Adipocyte (in vitro differentiated cells): ENCODE measurements at regions not wholly inside any gene's neighbourhood (a gene's known extent, or its start where the extent isn't known, plus 50 kb on each side); places are given as distances from the start of the nearest gene placed in this dataset.
"Not testable (repeated sequence)": the region's sequence is repeated elsewhere in the genome, so short reads cannot be mapped to it uniquely, and the experiment has no call there.

Source experiments
- DNase-seq: peaks from one replicate; pipeline ENCODE4 v3.0.0-alpha.2; 2015; ENCODE audit warnings: low read depth
- H3K27me3 ChIP-seq: replicated peaks from 2 replicates; pipeline ENCODE4 v1.7.0; 2013; ENCODE audit warnings: mild to moderate bottlenecking, low read length, moderate library complexity; ENCODE audit not compliant: control insufficient read depth, insufficient read depth
- H3K36me3 ChIP-seq: 2 replicates; pipeline ENCODE4 v1.7.0; 2013; ENCODE audit warnings: low read length, mild to moderate bottlenecking, moderate library complexity; ENCODE audit not compliant: control insufficient read depth, insufficient read depth, severe bottlenecking
- H3K4me1 ChIP-seq: 2 replicates; pipeline ENCODE4 v1.7.0; 2013; ENCODE audit warnings: mild to moderate bottlenecking, low read length, moderate library complexity; ENCODE audit not compliant: control insufficient read depth, insufficient read depth
- H3K4me3 ChIP-seq: 2 replicates; pipeline ENCODE4 v1.7.0; 2013; ENCODE audit warnings: mild to moderate bottlenecking, low read length, moderate library complexity
- H3K9ac ChIP-seq: 2 replicates; pipeline ENCODE4 v1.7.0; 2013; ENCODE audit warnings: mild to moderate bottlenecking, low read length, moderate library complexity
- H3K9me3 ChIP-seq: 2 replicates; pipeline ENCODE4 v1.7.0; 2013; ENCODE audit warnings: mild to moderate bottlenecking, low read length, moderate library complexity; ENCODE audit not compliant: control insufficient read depth

DNA sequence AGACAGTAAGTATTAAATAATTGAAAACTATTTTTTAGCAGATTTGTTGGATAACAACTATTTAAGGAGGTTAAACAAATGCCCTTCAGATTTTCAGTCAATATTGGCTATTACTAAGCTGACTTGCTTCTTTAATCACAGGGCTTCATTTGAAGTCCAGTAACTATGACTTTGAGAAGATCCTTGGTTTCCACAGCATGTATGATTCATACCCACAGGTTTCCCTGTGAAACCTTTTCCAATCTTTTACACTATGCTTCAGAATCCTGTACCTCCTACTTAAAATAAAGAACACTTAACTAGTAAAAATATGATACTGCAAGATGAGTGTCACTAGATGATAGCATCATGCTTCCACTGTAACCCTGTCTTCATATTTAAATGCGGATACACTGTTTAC lies 211.9 kb downstream of the SPATA31A1 start:
- H3K27me3 ChIP-seq, H3K9ac ChIP-seq, H3K4me1 ChIP-seq, H3K4me3 ChIP-seq, H3K9me3 ChIP-seq, H3K36me3 ChIP-seq, DNase-seq: not testable (repeated sequence)

DNA sequence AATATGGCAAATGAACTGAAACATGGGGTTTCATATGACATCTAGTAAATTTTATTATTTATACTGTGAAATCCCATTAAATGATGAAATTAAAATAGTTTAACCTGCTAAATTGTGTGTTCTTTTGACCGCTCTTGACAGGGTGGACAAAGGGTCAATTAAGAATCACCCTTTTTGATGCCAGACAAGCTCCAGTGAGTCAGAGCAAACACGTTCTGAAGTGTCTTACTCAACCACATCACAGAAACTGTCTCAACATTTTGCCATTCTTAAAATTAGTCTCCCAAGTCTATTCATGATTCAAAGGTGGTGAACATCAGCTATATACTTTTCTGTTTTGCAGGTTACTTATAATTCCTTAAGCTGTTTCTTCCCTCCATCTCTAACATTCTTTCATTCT lies 213.4 kb downstream of the SPATA31A1 start:
- not testable (repeated sequence) for H3K9me3 ChIP-seq, H3K9ac ChIP-seq, H3K27me3 ChIP-seq, H3K4me1 ChIP-seq, H3K4me3 ChIP-seq, DNase-seq, H3K36me3 ChIP-seq

DNA sequence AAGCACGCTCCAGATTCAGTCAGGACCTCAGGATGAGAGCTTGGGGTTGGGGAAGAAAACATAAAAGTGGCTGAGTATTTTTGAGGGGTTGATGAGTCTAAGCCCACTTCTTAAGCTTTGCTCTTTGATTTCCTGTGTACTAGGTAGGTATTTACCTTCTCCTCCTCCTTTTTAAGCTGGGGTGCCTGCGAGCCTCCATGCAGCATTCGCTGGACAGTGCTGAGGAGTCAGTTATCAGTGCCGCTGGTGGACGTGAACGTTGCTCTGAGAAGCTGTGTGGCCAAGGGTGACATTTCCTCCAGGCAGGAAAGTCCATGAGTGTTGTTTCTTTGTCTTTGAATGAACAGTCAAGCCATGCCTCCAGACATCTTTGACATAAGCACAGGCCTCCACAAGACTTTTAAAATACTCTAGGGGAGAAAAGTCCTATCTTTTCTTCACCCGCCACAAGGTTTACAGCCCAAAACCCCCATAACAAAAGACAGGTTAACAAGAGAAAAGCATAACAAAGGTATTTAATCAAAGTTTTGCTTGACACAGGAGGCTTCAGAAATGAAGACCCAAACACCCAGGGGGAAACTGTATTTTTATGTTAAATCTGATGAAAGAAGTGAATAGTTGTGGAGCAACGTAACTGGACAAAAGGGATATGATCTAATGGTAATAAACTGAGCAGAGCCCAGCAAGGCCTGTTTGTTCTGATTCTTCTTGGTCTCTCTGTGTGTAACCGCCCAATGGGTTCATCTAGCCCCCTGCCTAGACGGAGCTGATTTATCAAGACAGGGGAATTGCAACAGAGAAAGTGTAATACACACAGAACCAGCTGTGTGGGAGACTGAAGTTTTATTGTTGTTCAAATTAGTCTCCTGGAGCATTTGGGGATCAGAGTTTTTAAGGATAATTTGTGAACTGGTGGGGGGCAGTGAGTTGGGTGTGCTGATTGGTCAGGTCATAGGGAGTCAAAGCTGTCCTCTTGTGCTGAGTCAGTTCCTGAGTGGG lies 217.9 kb downstream of the SPATA31A1 start:
- DNase-seq, H3K9me3 ChIP-seq, H3K4me1 ChIP-seq, H3K4me3 ChIP-seq, H3K36me3 ChIP-seq, H3K9ac ChIP-seq, H3K27me3 ChIP-seq: not testable (repeated sequence)

DNA sequence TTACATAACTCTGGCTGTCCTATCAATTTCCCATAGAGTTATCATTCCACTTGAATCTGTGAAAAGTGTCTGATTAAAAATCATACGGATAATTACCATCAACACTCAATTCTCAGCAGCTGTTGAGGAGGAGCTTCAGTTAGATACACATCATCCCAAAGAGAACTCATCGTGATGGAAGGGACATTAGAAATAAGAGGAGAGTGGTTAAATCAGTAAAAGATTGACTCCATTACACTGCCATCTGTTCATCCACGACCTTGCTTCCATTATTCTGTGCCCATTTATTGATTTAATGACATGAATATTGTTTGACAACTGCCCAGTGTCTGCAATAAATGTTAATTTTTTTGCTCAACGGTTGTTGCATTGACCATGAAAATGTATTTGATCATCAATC lies 223.5 kb downstream of the SPATA31A1 start:
- H3K27me3 ChIP-seq, H3K9me3 ChIP-seq, H3K4me1 ChIP-seq, H3K4me3 ChIP-seq, H3K36me3 ChIP-seq, DNase-seq, H3K9ac ChIP-seq: not testable (repeated sequence)

DNA sequence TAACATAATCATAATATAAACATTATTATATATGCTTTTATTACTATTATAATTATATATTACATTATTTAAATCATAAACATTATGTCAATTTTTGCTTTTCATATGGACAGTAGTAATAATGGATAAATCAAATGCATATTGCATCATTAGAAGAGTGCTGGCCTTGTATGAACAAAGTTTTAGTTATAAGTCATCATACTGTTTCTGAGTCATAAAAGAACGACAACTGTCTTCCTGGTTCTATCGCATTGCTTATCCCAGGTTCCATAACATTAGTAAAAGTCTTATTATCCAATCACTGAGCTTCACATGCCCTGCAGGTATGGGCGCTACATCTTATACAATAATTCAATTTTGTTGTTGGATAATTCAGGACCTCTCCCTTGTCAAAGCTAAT lies 225.8 kb downstream of the SPATA31A1 start:
- DNase-seq, H3K36me3 ChIP-seq: not testable (repeated sequence)

DNA sequence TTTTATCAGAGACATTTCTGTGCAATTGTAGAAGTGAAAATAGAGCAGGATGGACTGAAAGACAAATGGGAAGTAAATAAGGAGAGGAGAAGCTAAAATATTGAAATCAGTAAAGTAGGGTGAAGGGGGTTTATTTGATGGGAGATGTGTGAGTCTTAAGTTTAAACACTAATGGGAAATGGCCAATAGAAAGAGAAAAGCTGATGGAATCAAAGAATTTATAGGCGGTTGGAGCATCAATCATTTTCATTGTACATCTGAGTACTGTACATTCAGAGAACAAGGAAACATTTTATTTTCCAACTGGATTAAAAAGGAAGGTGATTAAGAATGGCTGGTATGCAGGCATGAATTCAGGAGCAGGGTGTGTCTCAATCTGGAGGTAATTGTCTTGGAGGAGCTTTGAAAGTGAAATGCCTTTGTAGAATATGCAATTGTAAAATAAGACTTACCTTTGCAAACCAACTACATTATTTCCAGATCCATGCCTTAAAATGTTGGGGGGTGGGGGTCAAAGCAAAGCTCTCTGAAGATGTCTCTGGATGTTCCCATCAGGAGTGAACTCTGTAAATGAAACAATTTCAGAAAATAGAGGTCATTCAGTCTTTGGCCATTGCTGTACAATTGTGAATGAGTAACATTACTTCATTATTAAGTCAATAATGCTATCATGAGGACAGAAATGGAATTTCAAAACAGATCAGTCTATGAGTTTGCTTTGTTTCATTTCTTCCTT lies 227.4 kb downstream of the SPATA31A1 start:
- H3K4me3 ChIP-seq, H3K36me3 ChIP-seq, H3K4me1 ChIP-seq, H3K27me3 ChIP-seq, H3K9me3 ChIP-seq, H3K9ac ChIP-seq, DNase-seq: not testable (repeated sequence)

More for the DNA sequence above, 225.8 kb downstream of the SPATA31A1 start:
- not testable (repeated sequence) for H3K9ac ChIP-seq, H3K4me1 ChIP-seq, H3K4me3 ChIP-seq, H3K9me3 ChIP-seq, H3K27me3 ChIP-seq

DNA sequence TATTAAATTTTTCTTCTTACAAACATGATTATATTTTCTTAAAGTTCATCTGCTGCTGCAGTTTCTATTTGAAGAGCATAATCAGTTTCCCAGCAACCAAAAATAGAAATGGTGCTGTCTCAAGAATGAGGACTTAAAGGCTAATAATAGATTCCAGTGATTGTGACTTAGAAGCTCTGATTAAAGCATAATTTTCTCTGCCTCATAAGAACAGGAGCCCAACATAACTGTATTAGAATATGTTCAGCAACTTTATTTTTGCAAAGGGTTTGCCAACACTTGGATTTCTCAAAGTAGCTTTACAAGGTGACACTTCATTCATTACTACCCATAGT lies 227.9 kb downstream of the SPATA31A1 start:
- H3K4me1 ChIP-seq, H3K4me3 ChIP-seq, DNase-seq, H3K36me3 ChIP-seq, H3K9me3 ChIP-seq, H3K27me3 ChIP-seq, H3K9ac ChIP-seq: not testable (repeated sequence)

DNA sequence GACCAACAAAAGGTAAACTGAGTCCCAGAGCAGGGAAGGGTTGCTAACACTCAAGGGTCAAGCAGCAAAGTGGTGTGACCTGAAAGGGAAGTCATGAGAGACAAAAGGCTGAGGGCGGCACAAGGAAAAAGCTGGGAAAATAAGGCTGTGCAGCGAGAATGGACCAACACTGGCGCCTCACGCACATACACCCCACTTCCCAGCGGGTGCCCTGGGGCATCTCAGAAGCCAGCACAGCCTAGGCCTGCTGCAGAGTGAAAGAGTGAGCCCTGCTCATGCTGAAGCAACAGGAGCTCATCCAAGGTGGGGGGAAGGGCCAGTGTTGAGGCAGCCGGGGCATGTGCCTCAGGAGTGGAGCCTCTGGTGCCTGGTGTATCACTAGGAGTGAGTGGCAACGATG lies 229.8 kb downstream of the SPATA31A1 start:
- H3K4me1 ChIP-seq, H3K9me3 ChIP-seq, H3K36me3 ChIP-seq, DNase-seq, H3K9ac ChIP-seq, H3K4me3 ChIP-seq, H3K27me3 ChIP-seq: not testable (repeated sequence)

DNA sequence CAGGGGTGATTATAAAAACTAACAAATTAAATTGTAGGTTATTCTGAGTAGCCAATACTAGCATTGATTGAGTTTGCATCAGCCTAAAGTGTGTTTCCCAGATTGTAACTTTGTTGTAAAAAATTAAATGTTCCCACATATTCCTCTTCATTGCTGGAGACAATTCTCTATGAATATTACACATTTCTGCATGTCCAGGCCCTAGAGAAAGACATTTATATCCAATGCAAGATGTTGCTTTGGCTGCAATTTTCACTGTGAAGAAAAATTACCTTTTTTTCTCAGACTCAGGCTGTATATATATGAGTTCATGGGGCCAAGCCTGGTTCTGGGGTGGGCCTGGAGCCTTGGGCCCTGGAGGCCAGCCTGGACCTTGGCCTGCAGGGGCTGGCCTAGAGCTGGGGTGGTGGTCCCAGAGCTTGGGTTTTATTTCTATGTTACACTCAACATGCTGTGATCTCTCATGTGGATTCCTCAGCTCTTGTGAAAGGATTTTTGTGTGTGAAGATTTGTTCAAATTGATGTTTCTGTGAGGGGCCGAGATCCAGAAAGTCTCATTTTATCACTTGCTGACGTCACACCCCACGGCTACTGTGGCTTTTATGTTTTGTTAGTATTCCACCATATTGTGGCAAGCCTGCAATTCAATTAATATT lies 232.5 kb downstream of the SPATA31A1 start:
- H3K27me3 ChIP-seq, result no peaks in the 10 kb centered on the region
- H3K4me3 ChIP-seq, result no peak overlapping the region
- H3K9me3 ChIP-seq, result no peaks in the 10 kb centered on the region
- no peak overlapping the region for H3K9ac ChIP-seq
- H3K36me3 ChIP-seq, result no peaks in the 10 kb centered on the region
- H3K4me1 ChIP-seq, result no peaks in the 10 kb centered on the region
- no peak for DNase-seq

DNA sequence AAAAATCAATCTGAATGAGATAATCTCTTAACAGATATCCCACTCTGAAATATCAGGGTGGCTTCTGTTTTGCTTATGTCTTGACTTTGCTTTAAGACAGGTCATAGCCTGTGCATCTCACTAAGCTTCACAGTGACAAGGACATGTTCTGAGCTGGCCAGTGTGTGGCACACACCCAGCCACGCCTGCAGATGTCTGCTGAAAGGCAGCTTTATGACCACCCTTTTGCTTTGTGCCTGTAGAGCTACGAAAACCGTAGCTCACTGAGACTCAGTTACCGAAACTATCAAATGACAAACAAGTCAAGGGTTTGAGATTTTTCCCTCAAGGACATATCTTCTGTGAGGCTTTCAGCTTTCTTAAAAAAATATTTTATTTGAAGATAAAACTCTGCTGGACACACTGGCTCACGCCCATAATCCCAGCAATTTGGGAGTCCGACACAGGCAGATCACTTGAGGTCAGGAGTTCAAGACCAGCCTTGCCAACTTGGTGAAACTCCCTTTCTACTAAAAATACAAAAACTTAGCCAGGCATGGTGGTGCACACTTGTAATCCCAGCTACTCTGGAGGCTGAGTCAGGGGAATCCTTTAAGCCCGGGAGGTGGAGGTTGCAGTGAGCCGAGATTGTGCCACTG lies 233.2 kb downstream of the SPATA31A1 start:
- no peak overlapping the region for H3K4me3 ChIP-seq
- H3K27me3 ChIP-seq, result no peaks in the 10 kb centered on the region
- H3K4me1 ChIP-seq, result no peaks in the 10 kb centered on the region
- H3K9me3 ChIP-seq, result no peaks in the 10 kb centered on the region
- no peak for DNase-seq
- no peak overlapping the region for H3K9ac ChIP-seq
- H3K36me3 ChIP-seq, result no peaks in the 10 kb centered on the region

DNA sequence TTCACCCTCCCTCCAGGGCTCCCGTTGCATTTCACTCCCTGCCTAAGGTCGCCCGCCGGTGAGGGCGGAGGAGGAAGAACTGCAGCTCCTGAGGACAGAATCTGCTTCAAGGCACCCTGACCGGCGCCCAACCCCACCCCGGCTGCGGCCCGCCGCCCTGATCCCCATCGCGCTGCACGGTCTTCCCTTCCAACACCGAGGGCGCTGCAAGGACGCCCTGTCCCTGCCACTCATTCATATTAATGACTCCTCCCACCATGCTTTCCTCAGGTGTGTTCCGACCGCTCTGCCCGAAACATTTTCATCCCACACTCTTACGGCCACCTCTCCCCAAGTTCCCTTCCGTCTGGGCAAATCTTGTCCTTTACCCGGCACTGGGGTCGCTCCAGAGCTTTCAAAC lies 248.6 kb downstream of the SPATA31A1 start:
- DNase-seq, H3K9me3 ChIP-seq, H3K4me3 ChIP-seq, H3K36me3 ChIP-seq, H3K9ac ChIP-seq, H3K4me1 ChIP-seq, H3K27me3 ChIP-seq: not testable (repeated sequence)
